ENCODE measurements at regions not wholly inside any gene's neighbourhood (a gene's known extent, or its start where the extent isn't known, plus 50 kb on each side); places are given as distances from the start of the nearest gene placed in this dataset.

GRCh38 chr11:97356144-97356543, 966.3 kb downstream of the JRKL start:
- no peaks in the 10 kb centered on the region for H3K4me1 Mint-ChIP-seq
- no peak overlapping the region for H3K4me3 Mint-ChIP-seq
- no peaks in the 10 kb centered on the region for H3K36me3 Mint-ChIP-seq (ENCODE audit: low read depth)
- H3K9me3 Mint-ChIP-seq, result peaks cover 3% of the 10 kb centered on the region
- no peak for ATAC-seq (replicated peaks)
- no peak overlapping the region for H3K27ac Mint-ChIP-seq
- no peaks in the 10 kb centered on the region for H3K27me3 Mint-ChIP-seq

DNA sequence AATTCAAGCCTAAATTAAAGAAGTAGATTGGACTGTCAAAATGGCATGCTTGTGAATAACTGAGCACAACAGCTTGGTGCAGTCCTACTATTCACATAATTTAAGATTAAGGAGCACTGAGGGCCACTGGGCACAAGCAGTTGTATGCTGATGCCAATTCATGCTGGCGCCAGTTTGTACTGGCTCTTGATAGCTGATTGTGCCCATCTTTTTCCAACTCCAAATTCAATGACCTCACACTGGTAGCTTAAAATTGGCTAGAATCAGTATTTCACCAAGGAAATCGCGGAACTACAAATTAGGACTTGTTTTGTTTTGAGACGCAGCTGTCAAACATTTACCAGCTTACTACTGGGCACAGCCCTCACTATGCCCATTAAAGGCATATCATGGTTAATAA, 969.2 kb downstream of the JRKL start:
- Mint-ChIP-seq H3K27ac (no peak overlapping the region), H3K27me3 (no peaks in the 10 kb centered on the region), H3K9me3 (peaks cover 3% of the 10 kb centered on the region), H3K4me3 (no peak overlapping the region), H3K36me3 (ENCODE audit: low read depth) (no peaks in the 10 kb centered on the region), H3K4me1 (no peaks in the 10 kb centered on the region)
- no peak for ATAC-seq (replicated peaks)

DNA sequence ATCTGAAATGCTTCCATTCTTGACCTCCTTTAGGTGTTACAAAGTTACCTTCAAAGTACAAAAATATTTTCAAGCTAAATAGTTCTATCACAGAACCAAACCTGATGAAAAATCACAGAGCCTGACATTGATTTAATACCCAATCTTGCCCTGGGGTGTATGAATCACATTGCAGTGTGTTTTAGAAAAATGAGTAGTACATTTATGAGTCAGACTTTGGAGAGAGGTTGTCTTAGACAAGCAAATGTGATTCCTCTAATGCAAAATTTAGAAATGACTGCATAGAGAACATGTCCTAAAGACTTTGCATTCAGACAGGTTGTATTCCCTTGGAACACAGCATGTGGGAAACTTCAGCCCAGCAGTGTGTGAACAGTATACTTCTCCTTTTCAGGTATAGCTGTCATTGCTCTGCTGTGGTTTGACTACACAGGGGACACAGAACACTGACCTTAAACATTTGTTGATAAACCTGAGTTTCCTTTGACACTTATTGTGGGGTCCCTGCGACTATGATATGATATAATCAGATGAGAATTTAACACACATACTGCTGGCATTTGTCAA, 972.1 kb downstream of the JRKL start:
- Mint-ChIP-seq H3K9me3 (peaks cover 6% of the 10 kb centered on the region), H3K36me3 (ENCODE audit: low read depth) (no peaks in the 10 kb centered on the region), H3K4me3 (no peak overlapping the region), H3K4me1 (no peaks in the 10 kb centered on the region), H3K27ac (no peak overlapping the region), H3K27me3 (no peaks in the 10 kb centered on the region)
- ATAC-seq (replicated peaks), result no peak

DNA sequence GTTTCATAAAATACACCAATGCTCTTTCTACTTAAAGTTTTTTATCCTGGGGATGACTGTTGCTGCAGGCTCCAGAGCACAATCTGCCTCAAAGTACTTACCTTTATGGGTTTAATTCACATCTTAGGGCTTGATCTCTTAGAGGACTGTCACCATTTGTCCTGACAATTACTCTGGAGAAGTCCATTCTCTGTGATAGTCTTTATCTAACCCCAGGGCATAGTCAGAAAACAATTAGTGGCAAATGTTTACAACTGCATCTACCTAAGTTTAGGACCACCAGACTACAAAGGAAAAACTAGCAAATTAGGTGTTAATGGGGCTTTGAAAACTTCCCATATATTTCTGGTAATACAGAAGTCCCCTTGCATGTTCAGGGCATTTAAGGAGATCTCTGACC, 973.5 kb downstream of the JRKL start:
- Mint-ChIP-seq H3K27ac (no peak overlapping the region), H3K36me3 (ENCODE audit: low read depth) (no peaks in the 10 kb centered on the region), H3K4me3 (no peak overlapping the region), H3K4me1 (no peaks in the 10 kb centered on the region), H3K27me3 (no peaks in the 10 kb centered on the region), H3K9me3 (peaks cover 9% of the 10 kb centered on the region)
- no peak for ATAC-seq (replicated peaks)

- H3K9me3 Mint-ChIP-seq, result peaks cover 14% of the 10 kb centered on the region
- no peak overlapping the region for H3K27ac Mint-ChIP-seq
- H3K4me3 Mint-ChIP-seq, result no peak overlapping the region
- H3K36me3 Mint-ChIP-seq (ENCODE audit: low read depth), result no peaks in the 10 kb centered on the region
- no peaks in the 10 kb centered on the region for H3K27me3 Mint-ChIP-seq
- H3K4me1 Mint-ChIP-seq, result no peaks in the 10 kb centered on the region
- ATAC-seq (replicated peaks), result no peak
These were observed 974.2 kb downstream of the JRKL start for GRCh38 chr11:97364047-97364446.

DNA sequence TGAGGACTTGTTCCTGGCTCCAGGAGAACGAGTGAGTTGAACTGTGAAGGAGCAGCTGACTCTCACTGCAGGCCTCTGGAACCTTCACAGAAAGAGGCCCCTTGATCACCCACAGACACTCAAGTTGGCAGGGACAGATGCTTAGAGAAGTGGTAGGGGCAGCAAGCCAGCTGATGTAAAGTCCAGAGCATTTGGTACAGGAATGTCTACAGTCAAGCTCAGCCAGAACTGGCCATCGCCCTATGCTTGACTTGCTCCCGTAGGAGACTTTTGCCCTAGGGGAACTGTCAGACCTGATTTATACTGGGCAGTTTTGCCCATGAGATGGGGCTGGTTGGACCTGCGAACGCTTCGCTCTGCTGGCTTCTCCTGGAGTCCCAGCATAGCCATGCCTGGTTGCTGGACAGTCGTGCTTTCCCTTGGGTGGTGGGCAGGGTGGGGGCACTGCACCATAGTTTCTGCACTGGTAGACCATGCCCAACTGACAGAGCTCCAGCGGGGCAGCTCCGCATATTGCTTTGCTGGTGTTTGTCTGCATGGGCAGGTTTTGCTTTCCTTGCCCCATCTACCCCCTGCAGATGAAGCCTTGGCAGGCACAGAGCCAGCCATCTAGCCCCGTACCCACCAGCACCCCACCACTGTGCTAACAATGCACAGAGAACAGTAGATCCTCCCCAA, 977.7 kb downstream of the JRKL start:
- no peak overlapping the region for H3K4me3 Mint-ChIP-seq
- no peaks in the 10 kb centered on the region for H3K4me1 Mint-ChIP-seq
- H3K9me3 Mint-ChIP-seq, result peaks cover 29% of the 10 kb centered on the region
- no peak for ATAC-seq (replicated peaks)
- H3K27ac Mint-ChIP-seq, result no peak overlapping the region
- H3K36me3 Mint-ChIP-seq (ENCODE audit: low read depth), result no peaks in the 10 kb centered on the region
- no peaks in the 10 kb centered on the region for H3K27me3 Mint-ChIP-seq

- H3K27ac Mint-ChIP-seq, result no peak overlapping the region
- no peak overlapping the region for H3K4me3 Mint-ChIP-seq
- no peaks in the 10 kb centered on the region for H3K27me3 Mint-ChIP-seq
- H3K4me1 Mint-ChIP-seq, result no peaks in the 10 kb centered on the region
- H3K9me3 Mint-ChIP-seq, result peaks cover 3% of the 10 kb centered on the region
- no peak for ATAC-seq (replicated peaks)
- no peaks in the 10 kb centered on the region for H3K36me3 Mint-ChIP-seq (ENCODE audit: low read depth)
These were observed 999.5 kb downstream of the JRKL start for GRCh38 chr11:97389270-97389669.

DNA sequence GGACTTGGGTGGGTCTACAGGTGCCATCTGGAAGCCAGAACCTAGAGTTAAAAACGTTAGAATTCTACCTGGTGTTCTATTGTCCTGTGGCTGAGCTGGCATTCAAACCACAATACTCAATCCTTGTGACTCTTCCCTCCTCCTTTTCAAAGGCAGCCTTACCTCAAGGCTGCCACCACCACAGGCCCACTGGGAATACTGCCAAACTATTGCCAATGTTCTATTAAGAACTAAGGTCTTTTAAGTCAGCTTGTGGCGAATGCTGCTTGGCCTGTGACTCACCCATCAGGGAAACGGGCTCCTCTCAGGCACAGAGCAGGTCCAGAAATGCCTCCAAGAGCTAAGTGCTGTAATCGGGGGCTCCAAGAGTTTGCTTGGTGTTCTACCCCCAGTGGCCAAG, 1008.4 kb downstream of the JRKL start:
- Mint-ChIP-seq H3K9me3 (peaks cover 7% of the 10 kb centered on the region), H3K27ac (no peak overlapping the region), H3K4me1 (no peaks in the 10 kb centered on the region), H3K4me3 (no peak overlapping the region), H3K36me3 (ENCODE audit: low read depth) (no peaks in the 10 kb centered on the region), H3K27me3 (no peaks in the 10 kb centered on the region)
- no peak for ATAC-seq (replicated peaks)

GRCh38 chr11:97409141-97409540, 1019.3 kb downstream of the JRKL start:
- Mint-ChIP-seq H3K27me3 (no peaks in the 10 kb centered on the region), H3K4me1 (no peaks in the 10 kb centered on the region), H3K9me3 (peaks cover 23% of the 10 kb centered on the region), H3K4me3 (no peak overlapping the region), H3K36me3 (ENCODE audit: low read depth) (no peaks in the 10 kb centered on the region), H3K27ac (no peak overlapping the region)
- ATAC-seq (replicated peaks), result no peak

- no peak overlapping the region for H3K27ac Mint-ChIP-seq
- no peaks in the 10 kb centered on the region for H3K4me1 Mint-ChIP-seq
- ATAC-seq (replicated peaks), result no peak
- H3K36me3 Mint-ChIP-seq (ENCODE audit: low read depth), result no peaks in the 10 kb centered on the region
- peaks cover 16% of the 10 kb centered on the region for H3K9me3 Mint-ChIP-seq
- H3K27me3 Mint-ChIP-seq, result no peaks in the 10 kb centered on the region
- no peak overlapping the region for H3K4me3 Mint-ChIP-seq
These were observed 1025.0 kb downstream of the JRKL start for GRCh38 chr11:97414801-97415200.

DNA sequence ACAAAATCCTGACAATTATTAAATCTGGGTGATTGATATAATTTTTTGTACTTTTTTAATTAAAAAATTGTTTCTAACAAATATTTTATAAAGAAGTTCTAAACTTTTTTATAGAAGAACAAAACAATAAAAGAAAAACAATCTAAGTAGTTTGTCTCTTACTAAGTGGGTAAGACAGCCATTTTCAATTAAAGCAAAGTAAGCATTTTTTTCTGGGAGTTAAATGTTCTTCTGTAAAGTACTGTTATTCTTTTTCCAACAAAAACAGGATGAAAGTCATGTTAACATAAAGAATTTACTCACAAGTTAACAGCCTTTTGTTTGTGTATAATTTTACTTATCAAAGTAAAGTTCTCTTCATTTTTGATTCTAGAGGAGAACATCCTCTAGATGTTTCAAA, 1029.9 kb downstream of the JRKL start:
- H3K4me3 Mint-ChIP-seq, result no peak overlapping the region
- no peak for ATAC-seq (replicated peaks)
- H3K9me3 Mint-ChIP-seq, result peaks cover 10% of the 10 kb centered on the region
- no peaks in the 10 kb centered on the region for H3K4me1 Mint-ChIP-seq
- H3K27me3 Mint-ChIP-seq, result no peaks in the 10 kb centered on the region
- H3K27ac Mint-ChIP-seq, result no peak overlapping the region
- no peaks in the 10 kb centered on the region for H3K36me3 Mint-ChIP-seq (ENCODE audit: low read depth)

DNA sequence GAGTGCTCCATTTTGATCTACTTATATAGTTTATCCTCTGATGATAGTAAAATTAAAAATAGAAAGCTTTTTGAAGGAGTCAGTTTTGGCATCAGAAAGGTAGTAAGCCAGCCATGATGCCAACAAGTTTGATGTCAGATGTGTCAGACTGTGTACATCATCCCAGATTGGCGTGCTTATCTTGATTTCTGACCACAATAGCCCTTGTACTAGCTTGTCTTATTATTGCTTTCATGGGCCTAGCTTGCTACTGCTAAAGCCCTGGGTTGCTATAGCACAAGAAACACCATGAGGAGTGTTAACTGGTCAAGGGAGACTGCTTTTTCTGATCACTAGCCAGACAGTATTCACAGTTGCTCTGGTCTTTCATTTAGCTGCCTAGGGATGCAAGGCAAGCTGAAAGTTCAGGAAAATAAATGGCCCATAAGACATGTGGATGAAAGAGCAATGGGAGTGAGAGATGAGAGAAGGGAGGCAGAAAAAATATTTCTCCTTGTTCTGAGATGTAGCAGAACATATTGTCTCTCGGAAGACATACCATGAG, 1038.5 kb downstream of the JRKL start:
- Mint-ChIP-seq H3K4me3 (no peak overlapping the region), H3K36me3 (ENCODE audit: low read depth) (no peaks in the 10 kb centered on the region), H3K27me3 (no peaks in the 10 kb centered on the region), H3K27ac (no peak overlapping the region), H3K4me1 (no peaks in the 10 kb centered on the region), H3K9me3 (peaks cover 4% of the 10 kb centered on the region)
- no peak for ATAC-seq (replicated peaks)

GRCh38 chr11:97430877-97431276, 1041.1 kb downstream of the JRKL start:
- no peaks in the 10 kb centered on the region for H3K27me3 Mint-ChIP-seq
- no peaks in the 10 kb centered on the region for H3K4me1 Mint-ChIP-seq
- no peak overlapping the region for H3K4me3 Mint-ChIP-seq
- no peaks in the 10 kb centered on the region for H3K36me3 Mint-ChIP-seq (ENCODE audit: low read depth)
- ATAC-seq (replicated peaks), result no peak
- H3K27ac Mint-ChIP-seq, result no peak overlapping the region
- peaks cover 7% of the 10 kb centered on the region for H3K9me3 Mint-ChIP-seq

GRCh38 chr11:97432926-97433325, 1043.1 kb downstream of the JRKL start:
- no peak for ATAC-seq (replicated peaks)
- Mint-ChIP-seq H3K9me3 (peaks cover 7% of the 10 kb centered on the region), H3K27ac (no peak overlapping the region), H3K4me3 (no peak overlapping the region), H3K36me3 (ENCODE audit: low read depth) (no peaks in the 10 kb centered on the region), H3K4me1 (no peaks in the 10 kb centered on the region), H3K27me3 (no peaks in the 10 kb centered on the region)

GRCh38 chr11:97445561-97445960, 1055.7 kb downstream of the JRKL start:
- H3K27me3 Mint-ChIP-seq, result no peaks in the 10 kb centered on the region
- no peaks in the 10 kb centered on the region for H3K4me1 Mint-ChIP-seq
- H3K9me3 Mint-ChIP-seq, result peaks cover 5% of the 10 kb centered on the region
- ATAC-seq (replicated peaks), result no peak
- H3K36me3 Mint-ChIP-seq (ENCODE audit: low read depth), result no peaks in the 10 kb centered on the region
- H3K27ac Mint-ChIP-seq, result no peak overlapping the region
- H3K4me3 Mint-ChIP-seq, result no peak overlapping the region
